NCI-H2029 treated with DMSO at 0.1 percent for 48 hours (cell line): ENCODE measurements at regions not wholly inside any gene's neighbourhood (a gene's known extent, or its start where the extent isn't known, plus 50 kb on each side); places are given as distances from the start of the nearest gene placed in this dataset.
"Not testable (repeated sequence)": the region's sequence is repeated elsewhere in the genome, so short reads cannot be mapped to it uniquely, and the experiment has no call there.

ENCODE experiments used
- DNase-seq: peaks from one replicate; lab custom pipeline; 2025; lab: John Stamatoyannopoulos, UW

- DNase-seq = no peak
These were observed 326.8 kb downstream of the TBL1XR1 start for GRCh38 chr3:176870451-176870850.

GRCh38 chr3:176867681-176868663 is 329.3 kb downstream of the TBL1XR1 start:
- peak; percentile 91 for DNase-seq

GRCh38 chr3:176861137-176861536 is 336.1 kb downstream of the TBL1XR1 start:
- DNase-seq = no peak

- no peak for DNase-seq
These were observed 340.6 kb downstream of the TBL1XR1 start for GRCh38 chr3:176856721-176857120.

GRCh38 chr3:176855901-176856486 is 341.3 kb downstream of the TBL1XR1 start:
- no peak for DNase-seq

GRCh38 chr3:176855213-176855612 is 342.1 kb downstream of the TBL1XR1 start:
- DNase-seq = no peak

- no peak for DNase-seq
These were observed 346.8 kb downstream of the TBL1XR1 start for GRCh38 chr3:176850498-176850897.

GRCh38 chr3:176848431-176849214 is 348.7 kb downstream of the TBL1XR1 start:
- no peak for DNase-seq

GRCh38 chr3:176842914-176843313 is 354.4 kb downstream of the TBL1XR1 start:
- DNase-seq = no peak

- DNase-seq = no peak
These were observed 356.5 kb downstream of the TBL1XR1 start for GRCh38 chr3:176840641-176841286.

GRCh38 chr3:176839901-176840300 is 357.4 kb downstream of the TBL1XR1 start:
- DNase-seq = no peak

GRCh38 chr3:176839466-176839865 is 357.8 kb downstream of the TBL1XR1 start:
- no peak for DNase-seq

- not testable (repeated sequence) for DNase-seq
These were observed 370.0 kb downstream of the TBL1XR1 start for GRCh38 chr3:176827244-176827643.

- no peak for DNase-seq
These were observed 372.5 kb downstream of the TBL1XR1 start for GRCh38 chr3:176824811-176825210.

GRCh38 chr3:176820764-176821163 is 376.5 kb downstream of the TBL1XR1 start:
- no peak for DNase-seq

- no peak for DNase-seq
These were observed 380.3 kb downstream of the TBL1XR1 start for GRCh38 chr3:176816937-176817336.

GRCh38 chr3:176814285-176814684 is 383.0 kb downstream of the TBL1XR1 start:
- no peak for DNase-seq

GRCh38 chr3:176807938-176808337 is 389.3 kb downstream of the TBL1XR1 start:
- no peak for DNase-seq

- peak; percentile 29 for DNase-seq
These were observed 397.6 kb downstream of the TBL1XR1 start for GRCh38 chr3:176799675-176800074.

- no peak for DNase-seq
These were observed 398.6 kb downstream of the TBL1XR1 start for GRCh38 chr3:176798680-176799079.

GRCh38 chr3:176796371-176796770 is 400.9 kb downstream of the TBL1XR1 start:
- DNase-seq = no peak

GRCh38 chr3:176795891-176796290 is 401.4 kb downstream of the TBL1XR1 start:
- no peak for DNase-seq
